GM12891 (cell line): ENCODE measurements at regions not wholly inside any gene's neighbourhood (a gene's known extent, or its start where the extent isn't known, plus 50 kb on each side); places are given as distances from the start of the nearest gene placed in this dataset.

Source experiments
- POLR2A ChIP-seq: IDR thresholded peaks from 2 replicates; pipeline ENCODE4 v1.6.1; 2011; ENCODE audit warnings: low read depth, low read length, control low read depth
- POLR2AphosphoS5 ChIP-seq: IDR thresholded peaks from 2 replicates; pipeline ENCODE4 v1.6.1; 2011; ENCODE audit warnings: low read depth, low read length, control low read depth
- SPI1 ChIP-seq: IDR thresholded peaks from 2 replicates; pipeline ENCODE4 v1.6.1; 2011; ENCODE audit warnings: low read depth, low read length, control low read depth

DNA sequence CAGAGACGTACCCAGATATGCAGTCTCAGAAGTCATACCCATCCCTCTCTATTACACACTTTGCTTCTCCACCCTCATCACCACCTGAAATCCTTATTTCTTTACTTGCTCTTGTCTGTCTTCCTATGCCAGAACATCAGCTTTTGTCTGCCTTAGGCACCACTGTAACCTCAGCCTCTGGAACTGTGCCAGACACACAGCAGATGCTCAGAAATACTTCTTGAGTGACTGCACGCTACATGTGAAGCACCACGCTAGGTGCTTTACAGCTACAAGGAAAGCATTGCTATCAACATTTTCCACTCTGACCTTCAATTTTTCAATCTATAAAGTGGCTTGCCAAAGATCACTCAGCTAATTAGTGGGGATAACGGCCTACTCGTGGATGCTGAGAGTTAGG lies 226.8 kb downstream of the CHD9NB start:
- TF ChIP-seq POLR2A (no peak), SPI1 (no peak), POLR2AphosphoS5 (no peak)
